GM12872 (cell line): ENCODE measurements at regions not wholly inside any gene's neighbourhood (a gene's known extent, or its start where the extent isn't known, plus 50 kb on each side); places are given as distances from the start of the nearest gene placed in this dataset.

Source experiments
- CTCF ChIP-seq: IDR thresholded peaks from 3 replicates; pipeline ENCODE4 v1.5.1; 2011; ENCODE audit warnings: low read depth, mild to moderate bottlenecking, low read length, moderate library complexity; ENCODE audit not compliant: insufficient read depth

- no peak for TF ChIP-seq CTCF
Measured at GRCh38 chr2:120825370-120826259, 89.9 kb downstream of the GLI2 start.

GRCh38 chr2:120826260-120826648 is 90.6 kb downstream of the GLI2 start:
- TF ChIP-seq CTCF, result no peak

- TF ChIP-seq CTCF, result no peak
Measured at GRCh38 chr2:120826716-120827410, 91.2 kb downstream of the GLI2 start.

GRCh38 chr2:120828066-120828465 is 92.4 kb downstream of the GLI2 start:
- TF ChIP-seq CTCF, result no peak

- TF ChIP-seq CTCF, result no peak
Measured at GRCh38 chr2:120828829-120829632, 93.4 kb downstream of the GLI2 start.

GRCh38 chr2:120829633-120830025 is 94.0 kb downstream of the GLI2 start:
- no peak for TF ChIP-seq CTCF
